Right ventricle myocardium inferior (tissue), 1 donor: ENCODE measurements at regions not wholly inside any gene's neighbourhood (a gene's known extent, or its start where the extent isn't known, plus 50 kb on each side); places are given as distances from the start of the nearest gene placed in this dataset.
A peak's percentile ranks its signal among the peaks of the same experiment; 100 is the strongest.
"Not testable (repeated sequence)": the region's sequence is repeated elsewhere in the genome, so short reads cannot be mapped to it uniquely, and the experiment has no call there.

Experiments
- ATAC-seq: fragments of 200-7000 bp; cut with Tn5 transposase; one replicate; pipeline ENCODE4 v1.9.1; 2020; ENCODE audit warnings: mild to moderate bottlenecking, moderate library complexity
- DNase-seq: peaks from one replicate; pipeline ENCODE4 v3.0.0; 2021; ENCODE audit errors: missing footprints
- intact Hi-C: fragments of 100-400 bp; cut with DNase I; formaldehyde crosslinking; loops from one replicate; pipeline ENCODE4 v1.11.0; 2022
- donor health status: DM: no; HTN: yes; CAD: no; lungs with severe emphysema.

DNA sequence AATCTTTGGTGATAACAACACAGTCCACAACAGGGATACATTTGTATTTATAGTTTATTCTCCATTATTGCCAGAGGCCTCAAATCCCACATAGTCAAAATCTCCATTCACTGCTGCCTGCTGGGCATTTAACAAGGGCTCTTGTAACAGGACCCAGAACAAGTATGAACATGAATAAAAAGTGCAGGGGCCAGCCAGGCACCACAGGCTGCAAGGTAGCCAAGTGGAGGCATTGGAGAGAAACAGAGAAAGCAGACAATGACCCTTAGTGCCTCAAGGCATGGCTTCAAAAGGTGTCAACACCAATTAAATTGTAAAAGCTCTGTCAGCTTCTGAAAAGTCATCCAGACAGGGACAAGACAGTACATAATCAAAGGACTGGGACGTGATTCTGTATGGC is 116.8 kb downstream of the ATP6V1G3 start:
- ATAC-seq (no peak), DNase-seq (no peak)
- intact Hi-C loops, result no loop called here

DNA sequence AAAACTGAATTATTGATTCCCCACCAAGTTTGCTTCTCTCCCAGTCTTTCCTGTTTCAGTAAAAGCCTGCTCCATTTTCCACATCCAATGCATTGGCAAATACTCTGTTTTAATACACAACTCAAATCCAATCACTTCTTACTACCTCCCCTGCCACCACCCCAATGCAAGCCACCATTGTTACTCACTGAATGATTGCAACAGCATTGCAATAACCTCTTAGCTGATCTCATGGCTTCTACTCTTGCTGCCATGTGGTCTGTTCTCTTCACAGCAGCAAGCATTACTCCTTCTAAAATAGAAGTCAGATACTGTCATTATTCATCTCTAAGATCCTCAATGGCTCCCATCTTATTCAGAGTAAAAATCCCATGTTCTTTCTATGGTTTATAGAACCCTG is 123.4 kb downstream of the ATP6V1G3 start:
- no peak for DNase-seq
- intact Hi-C loops, result no loop called here
- ATAC-seq, result no peak

DNA sequence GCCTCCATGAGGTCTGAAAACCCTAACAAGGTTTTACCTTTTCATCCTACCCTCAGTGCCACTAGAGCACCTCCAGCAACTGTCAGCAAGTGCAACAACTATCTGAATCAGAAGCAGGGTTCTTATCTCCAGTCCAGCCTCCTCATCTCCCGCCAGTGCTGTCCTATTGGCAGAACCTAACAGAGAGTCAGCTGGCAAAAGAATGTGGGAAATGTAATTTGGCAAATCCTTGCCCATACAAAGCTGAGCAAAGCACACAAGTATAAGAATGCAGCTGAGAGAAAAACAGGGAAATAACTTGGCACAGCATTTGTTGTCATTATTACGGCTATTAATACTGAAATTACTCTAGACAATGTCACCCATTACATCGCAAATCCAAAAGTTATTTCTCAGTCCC is 124.2 kb downstream of the ATP6V1G3 start:
- intact Hi-C loops, result no loop called here
- ATAC-seq (no peak), DNase-seq (peak; percentile 59)

DNA sequence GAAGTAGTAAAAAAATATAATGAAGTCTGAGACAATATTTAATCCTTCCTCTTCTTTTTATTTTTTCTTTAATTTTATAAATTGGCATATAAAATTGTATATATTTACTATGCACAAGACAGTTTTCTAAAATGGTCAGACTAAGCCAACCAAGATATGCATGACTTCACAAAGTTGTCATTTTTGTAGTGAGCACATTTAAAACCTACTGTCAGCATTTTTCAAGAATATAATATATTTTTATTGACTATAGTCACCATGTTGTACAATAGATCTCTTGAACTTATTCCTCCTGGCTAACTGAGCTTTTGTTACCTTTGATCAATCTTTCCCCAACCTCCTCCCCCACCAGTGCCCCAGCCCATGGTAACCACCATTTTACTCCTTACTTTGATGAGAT is 129.2 kb downstream of the ATP6V1G3 start:
- no peak for ATAC-seq
- no peak for DNase-seq
- intact Hi-C loops, result no loop called here

DNA sequence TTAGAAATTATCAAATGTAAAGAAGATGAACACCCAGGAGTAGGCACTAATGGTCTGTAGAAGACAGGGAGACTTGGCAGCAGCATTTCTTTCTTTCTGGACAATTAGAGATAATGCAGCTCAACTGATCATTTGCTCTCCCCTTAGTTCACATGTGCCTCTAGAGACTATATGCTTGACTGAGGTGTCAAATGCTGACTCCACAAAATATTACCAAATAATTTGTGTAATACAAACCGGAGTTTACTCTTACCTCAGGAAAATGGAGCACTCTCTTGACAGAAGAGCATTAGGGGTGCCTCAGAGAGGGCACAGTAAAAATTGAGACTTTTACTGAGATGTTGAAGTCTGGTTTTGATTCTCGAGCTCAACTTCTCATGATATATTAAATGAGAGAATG is 131.8 kb downstream of the ATP6V1G3 start:
- DNase-seq (no peak), ATAC-seq (no peak)
- intact Hi-C loops, result no loop called here

DNA sequence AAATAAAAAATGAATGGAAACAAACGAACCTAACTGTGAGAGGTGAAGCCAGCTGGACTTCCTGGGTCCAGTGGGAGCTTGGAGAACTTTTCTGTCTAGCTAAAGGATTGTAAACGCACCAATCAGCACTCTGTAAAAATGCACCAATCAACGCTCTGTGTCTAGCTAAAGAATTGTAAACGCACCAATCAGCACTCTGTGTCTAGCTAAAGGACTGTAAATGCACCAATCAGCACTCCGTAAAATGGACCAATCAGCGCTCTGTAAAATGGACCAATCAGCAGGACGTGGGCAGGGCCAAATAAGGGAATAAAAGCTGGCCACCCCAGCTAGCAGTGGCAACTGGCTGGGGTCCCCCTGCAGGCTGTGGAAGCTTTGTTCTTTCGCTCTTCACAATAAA is 135.8 kb downstream of the ATP6V1G3 start:
- intact Hi-C loops, DNase-seq, ATAC-seq: not testable (repeated sequence)

DNA sequence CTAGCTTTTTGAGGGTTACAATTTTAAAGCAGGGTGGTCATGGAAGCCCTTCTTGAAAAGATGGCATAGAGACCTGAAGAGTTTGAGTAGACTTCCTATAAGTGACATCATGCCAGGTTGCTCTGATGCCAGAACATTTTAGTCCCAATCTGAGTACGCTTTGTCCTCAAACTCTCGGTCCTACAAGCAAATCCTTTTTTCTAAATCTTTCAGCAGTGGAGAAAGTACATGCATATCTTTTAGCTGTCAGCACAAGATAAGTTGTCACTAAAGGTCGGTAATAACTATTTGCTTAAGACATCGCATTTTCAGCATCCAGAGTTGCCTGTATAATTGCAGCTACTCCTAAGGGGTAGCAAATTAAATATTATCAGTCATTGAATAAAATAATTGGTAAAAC is 140.4 kb downstream of the ATP6V1G3 start:
- intact Hi-C loops, result no loop called here
- no peak for DNase-seq
- ATAC-seq, result no peak

DNA sequence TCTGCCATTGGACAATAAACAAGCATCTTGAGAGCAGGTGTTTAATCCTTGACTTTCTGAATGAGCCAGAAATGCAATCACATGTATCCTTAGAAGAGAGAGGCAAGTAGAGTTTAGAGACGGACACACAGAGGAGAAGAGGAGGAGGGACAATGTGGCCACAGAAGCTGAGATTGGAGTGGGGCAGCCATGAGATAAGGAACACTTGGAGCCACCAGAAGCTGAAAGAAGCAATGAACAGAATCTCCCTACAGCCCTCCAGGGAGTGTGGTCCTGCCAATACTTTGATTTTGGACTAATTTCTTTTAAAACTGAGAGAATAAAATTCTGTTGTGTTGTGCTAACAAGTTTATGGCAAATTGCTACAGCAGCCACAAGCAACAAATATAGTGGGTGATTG is 141.0 kb downstream of the ATP6V1G3 start:
- DNase-seq, result no peak
- ATAC-seq, result no peak
- intact Hi-C loops, result no loop called here

DNA sequence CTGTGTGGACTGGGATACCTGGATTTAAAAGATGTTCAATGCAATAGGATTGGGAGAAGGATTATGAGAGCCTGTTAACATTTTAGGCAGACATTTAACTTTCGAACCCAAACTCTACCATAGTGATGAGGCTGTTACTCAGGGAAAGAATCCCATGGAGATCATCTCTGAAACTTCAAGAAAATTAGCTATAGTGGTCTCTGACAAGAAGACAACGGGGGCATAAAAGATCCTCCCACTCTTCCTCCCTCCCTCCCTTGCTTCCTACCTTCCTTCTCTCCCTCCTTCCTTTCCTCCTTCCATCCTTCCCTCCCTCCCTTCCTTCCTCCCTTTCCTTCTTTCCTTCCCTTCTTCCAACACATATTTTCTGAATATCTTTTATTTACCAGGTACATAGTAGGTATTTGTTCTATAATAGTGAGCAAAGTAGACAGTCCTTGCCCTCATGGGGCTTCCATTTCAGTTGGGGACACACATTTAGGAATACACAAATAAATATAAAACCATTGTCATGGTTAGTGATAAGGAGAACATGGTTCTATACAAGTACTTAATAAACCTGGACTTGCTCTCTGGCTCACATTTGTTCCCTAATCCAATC is 143.2 kb downstream of the ATP6V1G3 start:
- no peak for ATAC-seq
- intact Hi-C loops, result no loop called here
- no peak for DNase-seq

DNA sequence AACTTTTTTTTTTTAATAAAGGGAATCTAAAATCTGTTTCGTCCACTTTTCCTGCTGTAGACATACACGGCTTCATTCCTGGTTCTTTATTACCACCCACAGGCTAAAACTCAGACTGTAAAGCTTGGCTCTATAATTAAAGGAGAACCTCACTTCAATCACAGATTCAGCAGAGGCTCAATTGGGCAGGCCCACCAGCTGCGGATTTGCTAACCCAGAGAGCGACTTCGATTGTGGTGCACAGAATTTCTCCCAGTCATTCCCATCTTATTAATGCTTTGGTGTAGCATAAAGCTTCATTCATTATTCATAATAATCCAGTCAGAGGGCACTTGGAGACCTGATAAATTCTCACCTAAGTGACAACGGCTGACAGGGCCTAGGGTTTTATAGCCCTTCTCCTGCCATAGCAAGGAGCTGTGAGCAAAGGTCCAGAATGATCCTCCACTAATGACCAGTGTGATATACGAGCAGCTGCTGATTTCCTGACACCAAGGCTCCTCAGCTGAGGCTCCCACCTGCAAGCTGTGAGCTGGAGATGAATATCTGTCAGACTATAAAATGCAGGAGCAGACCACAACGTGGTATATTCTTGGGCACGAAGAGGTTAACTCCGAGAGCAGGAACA is 149.0 kb downstream of the ATP6V1G3 start:
- intact Hi-C loops, result no loop called here
- DNase-seq (no peak), ATAC-seq (no peak)

DNA sequence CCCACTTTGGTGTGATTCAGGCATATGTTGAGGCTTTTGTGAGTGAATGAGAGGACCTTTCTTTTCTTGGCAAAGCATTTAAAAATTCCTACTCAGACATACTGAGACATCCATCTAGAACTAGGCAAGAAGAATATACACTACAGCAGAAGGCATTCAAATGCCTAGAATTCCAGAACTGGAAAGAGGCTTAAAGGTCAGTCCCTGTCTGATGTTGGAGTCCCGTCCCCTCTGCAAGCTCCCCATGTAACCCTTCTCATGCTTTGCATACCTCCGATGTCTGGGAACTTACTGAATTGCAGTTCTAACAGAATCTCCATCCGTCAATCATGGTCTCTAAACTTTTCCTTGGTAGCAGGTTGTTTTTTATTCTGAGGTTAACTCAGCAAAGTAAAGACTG is 152.9 kb downstream of the ATP6V1G3 start:
- intact Hi-C loops, result no loop called here
- ATAC-seq, result no peak

DNA sequence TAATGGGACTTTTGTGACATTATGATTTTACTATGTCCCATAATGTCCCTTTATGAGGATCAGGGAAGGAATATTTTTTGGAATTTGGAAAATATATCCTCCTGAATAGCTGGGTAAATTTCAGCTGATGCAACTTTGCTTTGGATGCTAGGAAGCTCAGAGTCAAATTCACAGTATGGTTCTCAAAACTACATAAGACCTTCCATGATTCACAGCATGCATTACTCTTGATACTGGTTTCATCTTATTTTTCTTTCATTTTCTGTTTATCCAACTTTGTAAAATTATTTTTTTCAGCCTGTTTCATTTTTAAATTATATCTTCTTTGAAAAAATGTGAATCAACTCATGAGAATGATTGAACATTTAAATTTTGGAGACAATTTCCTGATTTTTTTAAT is 160.2 kb downstream of the ATP6V1G3 start:
- DNase-seq (no peak), ATAC-seq (no peak)
- intact Hi-C loops, result no loop called here

More for the DNA sequence above, 152.9 kb downstream of the ATP6V1G3 start:
- no peak for DNase-seq

DNA sequence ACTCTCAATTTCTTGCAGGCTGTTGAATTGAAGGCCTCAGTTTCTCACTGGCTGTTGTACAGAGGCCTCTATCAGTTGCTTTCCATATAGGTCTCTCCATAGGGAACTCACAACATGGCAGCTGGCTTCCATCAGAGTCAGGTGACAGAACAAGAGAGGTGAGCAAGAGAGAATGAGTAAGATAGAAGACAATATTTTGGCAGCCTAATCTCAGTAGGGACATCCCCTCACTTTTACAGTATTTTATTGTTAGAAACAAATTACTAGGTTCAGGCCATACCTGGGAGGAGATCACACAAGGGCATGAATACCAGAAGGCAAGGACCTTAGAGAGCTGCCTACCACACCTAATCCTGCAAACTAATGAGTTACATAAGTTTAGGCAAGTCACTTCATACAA is 162.8 kb downstream of the ATP6V1G3 start:
- intact Hi-C loops, result no loop called here
- no peak for ATAC-seq
- DNase-seq, result no peak

DNA sequence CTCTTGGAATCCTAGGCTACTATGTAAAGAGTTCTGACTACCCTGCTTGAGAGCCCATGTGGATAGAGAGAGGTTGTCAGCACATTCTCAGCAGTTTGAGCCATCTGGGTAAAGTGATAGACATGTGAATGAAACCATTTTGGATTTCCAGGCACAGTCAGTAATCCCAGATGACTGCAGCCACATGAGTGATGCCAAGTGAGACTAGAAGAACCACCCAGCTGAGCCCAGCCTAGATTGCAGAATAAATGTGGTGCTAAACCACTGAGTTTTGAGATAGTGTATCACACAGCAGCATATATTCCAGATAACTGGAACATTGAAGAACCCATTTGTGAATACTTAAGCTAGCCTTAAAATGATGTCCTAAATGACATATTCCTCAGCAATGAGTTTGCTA is 166.2 kb downstream of the ATP6V1G3 start:
- ATAC-seq (no peak), DNase-seq (no peak)

DNA sequence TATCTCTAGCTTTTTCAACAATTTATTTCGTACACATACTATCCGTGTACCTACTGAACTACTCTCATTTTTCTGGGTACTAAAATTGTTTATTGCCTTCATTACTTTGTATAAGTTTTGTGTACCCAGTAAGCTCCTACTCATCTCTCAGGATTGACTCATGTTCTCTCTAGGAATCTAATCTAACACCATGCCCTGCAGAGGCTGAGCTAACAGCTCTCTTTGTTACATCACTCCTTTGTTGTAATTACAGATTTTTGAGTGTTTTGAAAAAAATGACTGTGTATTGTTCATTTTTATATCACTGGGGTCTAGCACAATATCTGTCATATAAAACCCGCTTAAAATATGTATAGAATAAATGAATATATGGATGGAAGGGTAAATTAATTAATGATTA is 167.1 kb downstream of the ATP6V1G3 start:
- DNase-seq, result no peak
- intact Hi-C loops, result no loop called here
- ATAC-seq, result no peak

More for the DNA sequence above, 166.2 kb downstream of the ATP6V1G3 start:
- intact Hi-C loops, result no loop called here
